Muscle of back (tissue), 3 donors: ENCODE measurements at regions not wholly inside any gene's neighbourhood (a gene's known extent, or its start where the extent isn't known, plus 50 kb on each side); places are given as distances from the start of the nearest gene placed in this dataset.
A peak's percentile ranks its signal among the peaks of the same experiment; 100 is the strongest.

Source experiments
- DNase-seq, 3 donors: peaks; one replicate each; pipeline versions ENCODE4 v3.0.0 to v3.0.0-alpha.2; 2013

DNA sequence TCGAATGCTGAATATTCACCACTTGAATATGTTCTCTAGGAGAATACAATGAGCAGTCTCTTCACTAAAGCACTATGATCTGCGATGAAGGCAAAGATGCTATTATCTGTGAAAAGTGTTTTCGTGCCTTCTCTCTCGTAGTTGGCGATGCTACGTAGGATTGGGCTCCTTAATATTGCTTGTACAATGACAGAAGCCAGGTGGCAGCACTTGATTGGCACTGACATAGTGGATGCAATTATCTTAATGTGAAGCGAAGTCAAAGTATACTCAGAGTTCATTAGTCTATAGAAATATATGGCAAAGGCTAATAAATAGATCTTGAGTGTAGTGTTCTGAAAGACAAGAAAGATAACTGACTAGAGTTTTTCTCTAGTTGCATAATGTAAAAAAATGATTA lies 1135.7 kb upstream of the AGA start:
- DNase-seq: no peak

GRCh38 chr4:178595500-178596138 lies 1153.4 kb upstream of the AGA start:
- no peak for DNase-seq

DNA sequence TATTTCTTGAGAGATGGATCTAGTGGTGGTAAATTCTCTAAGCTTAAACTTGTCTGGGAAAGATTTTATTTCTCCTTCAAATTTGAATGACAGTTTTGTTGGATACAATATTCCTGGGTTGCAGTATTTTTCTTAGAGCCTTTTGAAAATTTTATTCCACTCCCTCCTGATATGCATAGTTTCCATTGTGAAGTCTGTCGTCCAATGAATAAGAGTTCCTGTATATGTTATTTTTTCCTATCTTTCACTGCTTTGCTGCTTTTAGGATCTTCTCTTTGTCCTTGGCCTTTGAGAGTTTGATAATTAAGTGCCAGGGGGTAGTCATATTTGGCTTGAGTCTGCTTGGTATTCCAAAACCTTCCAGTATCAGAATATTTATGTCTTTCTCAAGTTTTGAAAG lies 1156.4 kb upstream of the AGA start:
- DNase-seq: no peak

DNA sequence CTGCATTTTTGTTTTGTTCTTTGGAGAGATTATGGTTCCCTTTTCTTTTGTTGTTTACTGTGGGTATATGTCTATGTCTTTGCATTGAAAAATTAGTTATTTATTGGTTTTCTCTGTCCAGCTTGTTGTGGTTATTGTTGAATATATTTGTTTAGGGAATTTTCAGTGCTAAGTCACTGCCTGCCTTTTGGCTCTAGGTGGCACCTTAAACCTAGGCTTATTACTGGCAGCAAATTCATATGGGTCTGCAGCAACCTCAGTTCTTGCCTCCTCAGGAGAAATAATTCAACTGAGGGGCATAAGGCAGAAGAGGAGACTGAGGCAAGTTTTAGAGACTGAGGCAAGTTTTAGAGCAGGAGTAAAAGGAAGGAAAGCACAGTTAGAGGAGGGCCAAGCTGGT lies 1157.3 kb upstream of the AGA start:
- no peak for DNase-seq

- DNase-seq: no peak
Measured at GRCh38 chr4:178602833-178603232, 1160.6 kb upstream of the AGA start.

DNA sequence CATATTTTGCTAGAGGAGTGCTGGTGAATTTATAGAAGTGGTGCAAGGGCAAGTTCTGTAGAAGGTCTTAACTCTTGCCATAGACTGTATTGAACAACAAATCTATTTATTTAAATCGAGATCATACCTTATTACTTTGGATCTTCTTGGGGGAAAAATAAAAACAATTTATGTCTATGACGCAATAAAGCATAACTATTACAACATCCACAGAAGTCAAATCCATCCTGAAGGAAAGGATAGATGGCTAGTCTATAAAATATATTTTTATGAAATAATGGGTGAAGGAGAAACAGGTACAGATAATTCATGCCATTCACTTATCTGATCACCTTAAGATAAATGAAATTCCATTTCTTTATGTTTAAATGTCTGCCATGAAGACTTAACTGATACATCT lies 1168.8 kb upstream of the AGA start:
- DNase-seq: no peak

DNA sequence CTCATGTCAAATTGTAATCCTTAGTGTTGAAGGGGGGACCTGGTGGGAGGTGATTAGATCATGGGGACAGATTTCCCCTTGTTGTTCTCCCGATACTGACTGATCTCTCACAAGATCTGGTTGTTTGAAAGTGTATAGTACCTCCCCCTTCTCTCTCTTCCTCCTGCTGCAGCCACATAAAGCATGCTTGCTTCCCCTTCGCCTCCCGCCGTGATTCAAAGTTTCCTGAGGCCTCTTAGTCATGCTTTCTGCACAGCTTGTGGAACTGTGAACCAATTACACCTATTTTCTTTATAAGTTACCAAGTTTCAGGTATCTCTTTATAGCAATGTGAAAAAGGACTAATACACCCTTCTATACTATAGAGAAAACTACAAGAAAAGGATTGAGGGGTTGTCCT lies 1170.5 kb upstream of the AGA start:
- DNase-seq: no peak

DNA sequence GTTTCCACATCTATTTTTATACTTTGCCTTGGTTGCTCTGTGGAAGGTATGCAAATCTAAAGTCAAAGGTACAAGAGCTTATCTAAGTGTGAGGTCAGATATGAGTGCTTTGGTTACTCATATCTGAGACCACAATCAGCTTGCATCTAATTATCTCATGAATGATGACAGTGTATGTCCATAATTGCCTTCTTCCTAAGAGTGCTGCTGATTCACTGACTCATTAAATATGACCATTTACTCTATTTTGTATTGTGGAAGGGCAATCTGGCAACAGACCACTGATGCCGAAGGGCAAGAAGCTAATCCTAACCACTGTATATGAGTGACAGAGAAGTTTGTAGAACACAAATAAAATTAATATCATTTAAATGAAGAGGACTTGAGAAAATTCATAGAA lies 1190.2 kb upstream of the AGA start:
- DNase-seq: no peak

DNA sequence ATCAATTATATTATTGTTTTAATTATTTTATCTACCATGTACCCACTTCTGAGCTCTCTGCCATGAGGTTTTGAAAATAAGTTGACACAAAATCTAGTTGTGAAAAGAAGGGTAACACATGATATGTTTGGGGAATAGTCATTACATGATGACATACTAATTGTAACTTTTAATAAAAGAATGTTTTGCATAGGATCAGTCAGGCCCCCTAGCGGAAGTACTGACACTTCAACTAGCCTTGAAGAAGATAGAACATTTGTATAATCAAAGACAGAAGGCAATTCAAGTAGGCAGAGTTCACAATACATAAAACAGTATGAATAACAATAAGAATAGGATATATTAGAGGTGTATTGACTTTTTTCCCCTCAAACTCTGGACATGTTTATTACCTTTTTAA lies 1191.0 kb upstream of the AGA start:
- no peak for DNase-seq

DNA sequence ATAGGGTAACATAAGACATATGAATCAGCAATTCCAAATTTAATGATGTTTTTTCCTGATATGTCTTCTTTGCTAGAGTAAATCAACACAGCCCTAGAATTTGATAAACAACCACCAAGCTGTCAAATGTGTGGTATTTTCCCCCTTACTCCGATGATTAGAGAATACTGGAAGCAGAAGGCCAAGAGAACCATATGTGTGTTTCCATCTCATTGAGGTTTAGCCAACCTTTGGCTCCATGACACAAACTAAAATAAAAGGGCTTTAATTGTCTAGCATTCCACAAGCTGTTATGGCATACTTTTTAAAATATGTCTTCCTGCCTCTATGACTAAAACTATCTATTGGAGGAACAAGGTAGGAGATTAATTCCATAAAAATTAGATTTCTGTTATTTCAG lies 1222.4 kb upstream of the AGA start:
- no peak for DNase-seq

DNA sequence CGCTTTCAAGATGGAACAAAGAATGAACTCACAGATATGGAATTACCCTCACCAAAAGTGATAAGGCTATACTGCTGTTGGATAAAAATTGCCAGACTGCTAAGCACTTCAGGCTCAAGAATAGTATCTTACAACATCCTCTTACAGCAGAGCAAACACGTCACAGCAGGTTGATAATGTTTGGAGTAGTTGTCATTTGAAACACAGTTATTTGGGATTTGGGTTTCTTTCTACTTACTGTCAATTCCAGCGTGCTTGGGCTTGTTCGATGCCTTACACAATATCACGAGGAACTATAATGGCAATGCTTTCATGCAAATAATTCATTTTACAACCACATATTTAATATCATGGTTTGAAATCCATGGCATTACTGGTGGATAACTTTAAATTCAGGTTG lies 1223.7 kb upstream of the AGA start:
- DNase-seq: no peak

- DNase-seq: no peak
Measured at GRCh38 chr4:178671766-178672165, 1229.5 kb upstream of the AGA start.

DNA sequence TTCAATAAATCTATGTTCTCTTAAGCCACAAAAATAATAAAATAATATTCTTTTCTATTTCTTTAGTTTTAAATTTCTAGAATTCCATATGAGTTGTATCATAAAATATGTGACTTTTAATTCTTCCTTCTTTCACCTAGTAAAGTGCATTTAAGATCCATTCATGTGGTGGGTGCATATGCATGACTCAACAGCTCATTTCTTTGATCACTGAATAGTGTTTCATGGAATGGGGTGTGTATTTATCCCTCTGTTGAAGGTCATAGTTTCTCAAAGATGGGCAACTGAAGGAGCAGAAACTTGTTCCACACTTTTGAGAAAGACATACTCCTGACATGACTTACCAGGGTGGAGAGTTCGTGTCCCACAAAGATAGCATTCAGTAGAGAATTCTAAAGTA lies 1230.3 kb upstream of the AGA start:
- DNase-seq: no peak

GRCh38 chr4:178681871-178682270 lies 1239.6 kb upstream of the AGA start:
- no peak for DNase-seq

- DNase-seq: no peak
Measured at GRCh38 chr4:178689926-178690325, 1247.7 kb upstream of the AGA start.

DNA sequence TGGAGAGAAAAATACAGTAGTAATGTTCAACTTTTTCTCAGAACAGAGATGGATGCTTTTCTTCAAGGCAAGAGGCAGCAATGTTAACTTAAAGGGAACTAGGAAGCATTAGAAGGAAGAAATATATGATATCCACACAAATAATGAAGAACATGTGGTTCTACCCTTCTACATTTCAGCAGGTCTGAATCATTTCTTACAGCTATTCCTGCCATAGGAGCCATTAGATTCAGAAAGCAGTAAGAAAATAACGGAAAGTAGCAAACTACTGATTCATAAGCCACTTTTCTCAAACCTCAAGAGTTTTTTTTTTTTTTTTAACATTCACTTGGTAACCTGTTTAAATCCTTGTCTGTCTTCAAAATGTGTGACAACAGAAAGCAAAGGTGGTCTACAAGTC lies 1251.6 kb upstream of the AGA start:
- DNase-seq: peak in 1 of 3 donors; percentile 15

DNA sequence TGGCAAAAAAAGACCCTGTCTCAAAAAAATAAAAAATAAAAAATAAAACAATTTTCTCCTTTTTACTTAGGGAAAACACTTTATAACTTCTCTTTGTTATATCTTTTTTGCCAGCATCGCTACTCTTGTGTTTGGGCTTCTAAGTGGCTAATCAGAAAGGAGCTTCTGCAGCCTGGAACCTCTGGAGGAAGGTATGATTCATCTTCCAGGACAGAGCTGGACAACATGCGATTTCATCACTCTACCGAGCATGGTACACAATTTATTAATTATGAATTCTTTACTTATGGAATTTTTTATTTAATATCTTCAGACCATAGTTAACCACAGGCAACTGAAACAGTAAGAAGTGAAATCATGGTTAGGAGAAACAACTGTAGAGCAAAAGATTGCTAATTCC lies 1254.3 kb upstream of the AGA start:
- no peak for DNase-seq

DNA sequence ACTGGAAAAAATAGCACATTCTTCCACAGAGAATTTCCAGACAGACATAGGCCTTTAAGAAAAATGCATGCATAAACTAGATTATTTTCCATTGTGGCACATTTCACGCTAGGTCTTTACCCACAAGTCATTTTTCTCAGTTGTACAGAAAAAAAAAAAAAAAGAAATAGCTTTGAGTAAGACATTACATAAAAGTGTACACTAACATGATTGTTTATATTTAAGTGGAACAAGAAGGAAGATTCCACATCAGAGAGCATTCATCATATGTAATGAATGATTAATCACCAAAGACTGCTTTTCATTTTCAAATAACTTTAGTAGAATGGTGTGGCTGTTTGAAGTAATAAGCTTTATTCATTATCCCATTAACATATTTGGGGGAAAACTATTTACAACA lies 1270.2 kb upstream of the AGA start:
- no peak for DNase-seq

DNA sequence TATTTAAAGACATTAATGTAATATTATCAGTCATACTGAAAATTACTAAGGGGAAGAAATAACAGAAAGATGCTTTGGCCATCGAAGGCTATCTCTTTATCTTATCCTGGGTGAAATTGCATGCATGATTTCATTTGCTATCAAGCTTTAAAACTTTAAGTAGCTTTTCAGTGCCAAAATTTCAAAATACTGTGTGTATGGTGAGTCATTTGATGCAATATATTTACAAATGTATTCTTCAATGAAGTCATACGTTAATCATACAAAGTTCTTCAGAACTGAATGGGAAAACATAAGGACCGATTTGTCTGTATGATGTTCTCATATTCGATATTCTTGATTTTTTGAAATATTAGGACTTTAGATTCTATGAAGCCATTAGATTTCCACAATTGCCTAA lies 1295.8 kb upstream of the AGA start:
- no peak for DNase-seq

GRCh38 chr4:178745203-178745602 lies 1303.0 kb upstream of the AGA start:
- peak in 1 of 3 donors; percentile 17 for DNase-seq

DNA sequence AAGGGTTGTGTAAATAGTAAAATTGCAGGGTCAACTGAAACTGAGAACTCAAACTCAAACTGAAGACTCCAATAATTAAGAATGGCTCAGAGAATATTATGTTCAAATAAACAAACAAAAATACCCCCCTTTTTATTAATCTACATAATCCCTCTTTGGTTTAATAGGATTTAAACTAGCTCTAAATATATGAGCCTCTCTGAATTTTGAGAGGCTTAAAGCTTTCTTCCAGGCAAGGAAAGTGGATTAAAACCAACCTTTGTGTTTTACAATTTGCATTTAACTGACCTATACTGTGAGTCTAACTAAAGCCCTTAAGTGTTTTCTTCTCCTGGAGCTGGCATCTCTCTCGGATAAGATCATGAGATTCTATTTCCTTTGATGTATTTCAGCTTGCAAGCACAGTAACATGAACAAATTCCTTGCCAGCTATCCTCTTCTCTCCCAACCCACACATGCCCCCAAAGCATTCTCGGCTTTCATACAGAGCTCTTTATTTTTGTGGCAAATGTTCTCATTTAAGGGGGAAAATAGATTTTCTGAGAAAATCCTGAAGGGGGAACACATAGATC lies 1310.8 kb upstream of the AGA start:
- no peak for DNase-seq

GRCh38 chr4:178778496-178778895 lies 1336.3 kb upstream of the AGA start:
- peak in 1 of 3 donors; percentile 1 for DNase-seq

- DNase-seq: no peak
Measured at GRCh38 chr4:178781779-178782178, 1339.5 kb upstream of the AGA start.

DNA sequence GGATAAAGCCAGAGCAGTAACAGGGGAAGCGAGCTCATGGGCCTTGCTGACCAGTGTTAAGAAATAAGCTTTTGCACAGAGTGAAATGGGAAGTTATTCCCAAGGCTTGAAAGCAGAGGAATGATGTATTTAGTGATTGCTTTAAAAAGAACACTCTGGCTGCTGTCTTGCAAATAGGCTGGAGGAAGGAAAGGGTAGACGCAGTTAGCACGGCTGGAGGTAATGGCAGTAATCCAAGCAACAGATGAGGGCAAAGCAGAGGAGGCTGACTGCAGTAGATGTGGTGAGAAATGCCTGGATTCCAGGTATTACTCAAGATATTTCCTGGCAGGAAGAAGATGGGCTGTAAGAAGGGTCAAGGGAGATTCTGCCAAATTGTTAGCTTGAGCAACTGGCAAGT lies 1342.3 kb upstream of the AGA start:
- DNase-seq: no peak
